HepG2 (cell line): ENCODE measurements at regions not wholly inside any gene's neighbourhood (a gene's known extent, or its start where the extent isn't known, plus 50 kb on each side); places are given as distances from the start of the nearest gene placed in this dataset.

Experiments used
- ATAC-seq: fragments of 200-7000 bp; cut with Tn5 transposase; 3 replicates; pipeline ENCODE4 v1.9.1; 2020; ENCODE audit warnings: mild to moderate bottlenecking, moderate library complexity
- BruUV-seq: library from RNA; stranded (reverse); fragments of 400-500 nt; replicated peaks from 2 replicates; lab custom pipeline; 2021; lab: Mats Ljungman, UMichigan
- CTCF ChIA-PET: fragments of 300-600 bp; formaldehyde crosslinking; extraction: SDS; loops from one replicate; lab custom pipeline; 2021; ENCODE audit warnings: low total read pairs, inconsistent platforms, low intra/inter-chr PET ratio; lab: Yijun Ruan, JAX
- POLR2A ChIA-PET: fragments of 350-600 bp; sonication (Branson Sonifier 250); formaldehyde crosslinking; loops from one replicate; lab custom pipeline; 2020; ENCODE audit warnings: antibody characterized with exemption, inconsistent platforms; lab: Yijun Ruan, JAX
- DNase-seq: peaks from one replicate; pipeline ENCODE4 v3.0.0-alpha.2; 2015; ENCODE audit warnings: low spot score
- FAIRE-seq: peaks from 3 replicates; lab custom pipeline; 2011; peaks lifted over from hg19 to GRCh38; lab: Jason Lieb, UNC
- H2AFZ ChIP-seq: one replicate; pipeline ENCODE4 v1.6.1; 2011; ENCODE audit warnings: low read length, inconsistent platforms
- H3K27ac ChIP-seq: fragments of 300-600 bp; 3 replicates; pipeline ENCODE4 v1.8.0; 2011; ENCODE audit warnings: mixed run types, mild to moderate bottlenecking, mixed read lengths, low read length, inconsistent platforms; ENCODE audit not compliant: insufficient read depth; ENCODE audit errors: extremely low read length
- H3K27me3 ChIP-seq, 2 experiments: fragments of 200-600 bp in 1 of 2; 2 replicates in 1 of 2; 3 replicates in 1 of 2; pipeline versions ENCODE4 v1.6.0 to v1.8.0; 2011; ENCODE audit warnings: low read length in 2 of 2, mild to moderate bottlenecking in 2 of 2, moderate library complexity in 2 of 2, inconsistent platforms in 1 of 2; ENCODE audit not compliant: insufficient read depth in 2 of 2, control insufficient read depth in 1 of 2
- H3K36me3 ChIP-seq, 2 experiments: fragments of 200-600 bp in 1 of 2; replicated peaks in 1 of 2; 2 replicates in 1 of 2; 3 replicates in 1 of 2; pipeline versions ENCODE4 v1.5.1 to v1.8.0; 2011; ENCODE audit warnings: low read length in 2 of 2, inconsistent platforms in 1 of 2; ENCODE audit not compliant: insufficient read depth in 2 of 2, control insufficient read depth in 1 of 2
- H3K4me1 ChIP-seq: 2 replicates; pipeline ENCODE4 v1.5.1; 2012; ENCODE audit warnings: low read length, inconsistent platforms; ENCODE audit not compliant: insufficient read depth
- H3K4me2 ChIP-seq: 2 replicates; pipeline ENCODE4 v1.6.0; 2011; ENCODE audit warnings: low read depth, low read length, inconsistent platforms
- H3K4me3 ChIP-seq, 3 experiments: fragments of 200-600 bp in 1 of 3; sonication (generic), shearing (Covaris generic) in 1 of 3; replicated peaks in 1 of 3; 2 replicates each; pipeline ENCODE4 v1.5.1; 2011 to 2016; ENCODE audit warnings: low read length in 3 of 3, inconsistent platforms in 2 of 3, low read depth in 2 of 3, mild to moderate bottlenecking in 2 of 3, control low read depth in 1 of 3, mixed read lengths in 1 of 3; ENCODE audit not compliant: insufficient read depth in 1 of 3
- H3K79me2 ChIP-seq: one replicate; pipeline ENCODE4 v1.6.1; 2011; ENCODE audit warnings: low read length, inconsistent platforms; ENCODE audit not compliant: insufficient read depth
- H3K9ac ChIP-seq: 2 replicates; pipeline ENCODE4 v1.6.0; 2011; ENCODE audit warnings: mild to moderate bottlenecking, low read depth, low read length, inconsistent platforms; ENCODE audit not compliant: insufficient read depth
- H3K9me3 ChIP-seq: 2 replicates; pipeline ENCODE4 v1.5.1; 2012; ENCODE audit warnings: mild to moderate bottlenecking, low read length
- H4K20me1 ChIP-seq: 2 replicates; pipeline ENCODE4 v1.6.0; 2011; ENCODE audit warnings: inconsistent platforms, mild to moderate bottlenecking, low read length, moderate library complexity; ENCODE audit not compliant: insufficient read depth
- ARID2 ChIP-seq: sonication (generic); formaldehyde crosslinking; IDR thresholded peaks from 2 replicates; pipeline ENCODE4 v1.8.1; 2022; ENCODE audit warnings: mild to moderate bottlenecking, missing genetic modification reagents, borderline replicate concordance
- ERF ChIP-seq: IDR thresholded peaks from 2 replicates; pipeline ENCODE4 v1.6.1; 2018; ENCODE audit warnings: missing biosample characterization, missing genetic modification reagents
- MEIS2 ChIP-seq: sonication (generic); formaldehyde crosslinking; IDR thresholded peaks from 2 replicates; pipeline ENCODE4 v1.9.0; 2021; ENCODE audit warnings: mild to moderate bottlenecking, missing genetic modification reagents
- NBN ChIP-seq: fragments of 450-650 bp; conservative IDR thresholded peaks from 2 replicates; pipeline ENCODE4 v1.6.1; 2017
- NR2C2 ChIP-seq: sonication (generic); formaldehyde crosslinking; IDR thresholded peaks from 2 replicates; pipeline ENCODE4 v1.4.0; 2020; ENCODE audit warnings: missing genetic modification reagents, mild to moderate bottlenecking, moderate library complexity, borderline replicate concordance
- RBM22 ChIP-seq: fragments of 200-400 bp; formaldehyde crosslinking; optimal IDR thresholded peaks from 2 replicates; pipeline ENCODE3; 2017; ENCODE audit warnings: mild to moderate bottlenecking, low read length, moderate library complexity
- RXRA ChIP-seq: sonication (generic); formaldehyde crosslinking; IDR thresholded peaks from 2 replicates; pipeline ENCODE4 v1.5.1; 2020; ENCODE audit warnings: missing genetic modification reagents
- SKI ChIP-seq: fragments of 450-650 bp; IDR thresholded peaks from one replicate; pipeline ENCODE4 v1.6.1; 2018; ENCODE audit warnings: mild to moderate bottlenecking; ENCODE audit not compliant: partially characterized antibody
- SMAD3 ChIP-seq: sonication (generic); formaldehyde crosslinking; IDR thresholded peaks from 2 replicates; pipeline ENCODE4 v1.4.0; 2020; ENCODE audit warnings: missing genetic modification reagents
- SRF ChIP-seq: IDR thresholded peaks from 2 replicates; pipeline ENCODE4 v1.6.1; 2011; ENCODE audit warnings: mild to moderate bottlenecking, low read depth, low read length, moderate library complexity
- ZNF564 ChIP-seq: sonication (generic); formaldehyde crosslinking; IDR thresholded peaks from 2 replicates; pipeline ENCODE4 v1.8.1; 2023; ENCODE audit warnings: mild to moderate bottlenecking, missing genetic modification reagents
- ZNF724P ChIP-seq: sonication (generic); formaldehyde crosslinking; IDR thresholded peaks from 2 replicates; pipeline ENCODE4 v1.8.0; 2022; ENCODE audit warnings: missing genetic modification reagents, borderline replicate concordance
- in situ Hi-C: cut with HindIII; loops from 2 replicates; pipeline ENCODE4 v1.10.0; 2017; ENCODE audit warnings: low pct_unique_long_range_greater_than_20kb; ENCODE audit not compliant: extremely low pct_ligation_motif_present
- intact Hi-C: fragments of 100-400 bp; cut with micrococcal nuclease; formaldehyde crosslinking; loops from one replicate; pipeline ENCODE4 v1.10.0; 2022; ENCODE audit not compliant: unreplicated experiment
- TF ChIP-seq, protein P1 (sequence below): sonication (generic); formaldehyde crosslinking; IDR thresholded peaks from 2 replicates; pipeline ENCODE4 v1.4.0; 2020; ENCODE audit warnings: low read depth, mild to moderate bottlenecking, missing genetic modification reagents

- no peak overlapping the region for H3K4me3 ChIP-seq
- no peaks in the 10 kb centered on the region for H3K9me3 ChIP-seq
- intact Hi-C loops (no loop called here), in situ Hi-C loops (no loop called here)
- no peaks in the 10 kb centered on the region for H3K36me3 ChIP-seq
- H3K9ac ChIP-seq, result no peak overlapping the region
- ATAC-seq (no peak), DNase-seq (no peak), FAIRE-seq (no peak)
- no peak overlapping the region for H3K4me2 ChIP-seq
- TF ChIP-seq ZNF564 (CRISPR knock-in tag), result no peak
- TF ChIP-seq MEIS2 (CRISPR knock-in tag), result no peak
- no peak for TF ChIP-seq SRF
- TF ChIP-seq NR2C2 (CRISPR knock-in tag), result no peak
- no peak for TF ChIP-seq ARID2 (CRISPR knock-in tag)
- TF ChIP-seq RBM22, result no peak
- no peak for TF ChIP-seq SKI
- TF ChIP-seq NBN, result no peak
- TF ChIP-seq ZNF724P (CRISPR knock-in tag), result no peak
- TF ChIP-seq SMAD3, result no peak
- TF ChIP-seq, protein P1, sequence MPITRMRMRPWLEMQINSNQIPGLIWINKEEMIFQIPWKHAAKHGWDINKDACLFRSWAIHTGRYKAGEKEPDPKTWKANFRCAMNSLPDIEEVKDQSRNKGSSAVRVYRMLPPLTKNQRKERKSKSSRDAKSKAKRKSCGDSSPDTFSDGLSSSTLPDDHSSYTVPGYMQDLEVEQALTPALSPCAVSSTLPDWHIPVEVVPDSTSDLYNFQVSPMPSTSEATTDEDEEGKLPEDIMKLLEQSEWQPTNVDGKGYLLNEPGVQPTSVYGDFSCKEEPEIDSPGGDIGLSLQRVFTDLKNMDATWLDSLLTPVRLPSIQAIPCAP (CRISPR knock-in tag), result no peak
- TF ChIP-seq RXRA (CRISPR knock-in tag), result no peak
- no peak for TF ChIP-seq ERF
- BruUV-seq, result no TSS peak
- H3K79me2 ChIP-seq, result no peaks in the 10 kb centered on the region
- ChIA-PET POLR2A (no interaction called here), CTCF (no interaction called here)
- no peaks in the 10 kb centered on the region for H3K27me3 ChIP-seq
- no peaks in the 10 kb centered on the region for H3K4me1 ChIP-seq
- no peak overlapping the region for H2AFZ ChIP-seq
- H3K27ac ChIP-seq, result no peak overlapping the region
- no peaks in the 10 kb centered on the region for H4K20me1 ChIP-seq
These were observed 310.5 kb downstream of the CETN3 start for GRCh38 chr5:90099099-90099498.
